ENCODE measurements at regions not wholly inside any gene's neighbourhood (a gene's known extent, or its start where the extent isn't known, plus 50 kb on each side); places are given as distances from the start of the nearest gene placed in this dataset.

- TF ChIP-seq, protein P1, sequence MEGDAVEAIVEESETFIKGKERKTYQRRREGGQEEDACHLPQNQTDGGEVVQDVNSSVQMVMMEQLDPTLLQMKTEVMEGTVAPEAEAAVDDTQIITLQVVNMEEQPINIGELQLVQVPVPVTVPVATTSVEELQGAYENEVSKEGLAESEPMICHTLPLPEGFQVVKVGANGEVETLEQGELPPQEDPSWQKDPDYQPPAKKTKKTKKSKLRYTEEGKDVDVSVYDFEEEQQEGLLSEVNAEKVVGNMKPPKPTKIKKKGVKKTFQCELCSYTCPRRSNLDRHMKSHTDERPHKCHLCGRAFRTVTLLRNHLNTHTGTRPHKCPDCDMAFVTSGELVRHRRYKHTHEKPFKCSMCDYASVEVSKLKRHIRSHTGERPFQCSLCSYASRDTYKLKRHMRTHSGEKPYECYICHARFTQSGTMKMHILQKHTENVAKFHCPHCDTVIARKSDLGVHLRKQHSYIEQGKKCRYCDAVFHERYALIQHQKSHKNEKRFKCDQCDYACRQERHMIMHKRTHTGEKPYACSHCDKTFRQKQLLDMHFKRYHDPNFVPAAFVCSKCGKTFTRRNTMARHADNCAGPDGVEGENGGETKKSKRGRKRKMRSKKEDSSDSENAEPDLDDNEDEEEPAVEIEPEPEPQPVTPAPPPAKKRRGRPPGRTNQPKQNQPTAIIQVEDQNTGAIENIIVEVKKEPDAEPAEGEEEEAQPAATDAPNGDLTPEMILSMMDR (IDR thresholded peaks at IDR 0.05): no peak
- TF ChIP-seq EP300 (IDR thresholded peaks at IDR 0.05; ENCODE audit: low read depth): no peak
- no peak for TF ChIP-seq POLR2A (IDR thresholded peaks at IDR 0.05)
Measured at GRCh38 chr17:34066528-34066927, 188.6 kb upstream of the CCL2 start.

Measured in transverse colon (tissue), 3 donors.